ENCODE measurements at regions not wholly inside any gene's neighbourhood (a gene's known extent, or its start where the extent isn't known, plus 50 kb on each side); places are given as distances from the start of the nearest gene placed in this dataset.
"Not testable (repeated sequence)": the region's sequence is repeated elsewhere in the genome, so short reads cannot be mapped to it uniquely, and the experiment has no call there.

GRCh38 chr17:34011599-34011998 lies 243.5 kb upstream of the CCL2 start:
- DNase-seq (ENCODE audit: low read depth), result no peak
- no peak for TF ChIP-seq CTCF (conservative IDR thresholded peaks at IDR 0.05; ENCODE audit: low read depth, low read length)
- H3K4me3 ChIP-seq (ENCODE audit: low read depth, low read length), result no peak overlapping the region

GRCh38 chr17:34012709-34013375 lies 242.2 kb upstream of the CCL2 start:
- no peak overlapping the region for H3K4me3 ChIP-seq (ENCODE audit: low read depth, low read length)
- no peak for DNase-seq (ENCODE audit: low read depth)
- TF ChIP-seq CTCF (conservative IDR thresholded peaks at IDR 0.05; ENCODE audit: low read depth, low read length), result no peak

GRCh38 chr17:34015253-34015652 lies 239.8 kb upstream of the CCL2 start:
- TF ChIP-seq CTCF (conservative IDR thresholded peaks at IDR 0.05; ENCODE audit: low read depth, low read length), result no peak
- DNase-seq (ENCODE audit: low read depth), result no peak
- no peak overlapping the region for H3K4me3 ChIP-seq (ENCODE audit: low read depth, low read length)

- DNase-seq (ENCODE audit: low read depth), result no peak
- no peak overlapping the region for H3K4me3 ChIP-seq (ENCODE audit: low read depth, low read length)
- TF ChIP-seq CTCF (conservative IDR thresholded peaks at IDR 0.05; ENCODE audit: low read depth, low read length), result no peak
Observed at GRCh38 chr17:34024386-34024785, 230.7 kb upstream of the CCL2 start.

- H3K4me3 ChIP-seq (ENCODE audit: low read depth, low read length), result no peak overlapping the region
- no peak for DNase-seq (ENCODE audit: low read depth)
- TF ChIP-seq CTCF (conservative IDR thresholded peaks at IDR 0.05; ENCODE audit: low read depth, low read length), result no peak
Observed at GRCh38 chr17:34024806-34025551, 230.1 kb upstream of the CCL2 start.

- DNase-seq (ENCODE audit: low read depth); H3K4me3 ChIP-seq (ENCODE audit: low read depth, low read length): not testable (repeated sequence)
Observed at GRCh38 chr17:34030601-34031000, 224.5 kb upstream of the CCL2 start.

- H3K4me3 ChIP-seq (ENCODE audit: low read depth, low read length); DNase-seq (ENCODE audit: low read depth): not testable (repeated sequence)
Observed at GRCh38 chr17:34032305-34032704, 222.8 kb upstream of the CCL2 start.

- DNase-seq (ENCODE audit: low read depth); H3K4me3 ChIP-seq (ENCODE audit: low read depth, low read length): not testable (repeated sequence)
Observed at GRCh38 chr17:34038786-34039185, 216.3 kb upstream of the CCL2 start.

- DNase-seq (ENCODE audit: low read depth); H3K4me3 ChIP-seq (ENCODE audit: low read depth, low read length): not testable (repeated sequence)
Observed at GRCh38 chr17:34039213-34039612, 215.9 kb upstream of the CCL2 start.

- DNase-seq (ENCODE audit: low read depth); H3K4me3 ChIP-seq (ENCODE audit: low read depth, low read length): not testable (repeated sequence)
Observed at GRCh38 chr17:34039759-34040555, 215.1 kb upstream of the CCL2 start.
